ENCODE measurements at regions not wholly inside any gene's neighbourhood (a gene's known extent, or its start where the extent isn't known, plus 50 kb on each side); places are given as distances from the start of the nearest gene placed in this dataset.

DNA sequence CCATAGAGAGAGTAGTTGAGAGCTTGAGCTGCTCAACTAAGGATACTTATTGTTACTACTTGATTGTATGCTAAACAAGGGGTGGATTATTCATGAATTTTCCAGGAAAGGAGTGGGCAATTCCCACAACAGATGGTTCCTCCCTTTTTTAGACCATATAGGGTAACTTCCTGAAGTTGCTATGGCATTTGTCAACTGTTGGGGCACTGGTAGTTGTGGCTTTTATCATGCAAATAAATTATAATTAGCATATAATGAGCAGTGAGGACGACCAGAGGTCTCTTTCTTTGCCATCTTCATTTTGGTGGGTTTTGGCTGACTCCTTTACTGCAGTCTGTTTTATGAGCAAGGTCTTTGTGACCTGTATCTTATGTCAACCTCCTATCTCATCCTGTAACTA lies 1403.5 kb upstream of the PABPC4L start:
- no peak overlapping the region for H3K9ac ChIP-seq (ENCODE audit: insufficient read length)
- H3K27ac ChIP-seq: no peak overlapping the region
- no peak for DNase-seq (ENCODE audit: low read depth, low spot score)
- H3K4me3 ChIP-seq: no peak overlapping the region
- no peaks in the 10 kb centered on the region for H3K9me3 ChIP-seq (ENCODE audit: low read depth, low read length)
- TF ChIP-seq EZH2 (IDR thresholded peaks at IDR 0.05) (no peak), POLR2AphosphoS5 (IDR thresholded peaks at IDR 0.05; ENCODE audit: borderline replicate concordance, low read depth, low read length) (no peak), FOXP2 (optimal IDR thresholded peaks at IDR 0.05; ENCODE audit: control extremely low read depth, extremely low read length, insufficient read depth) (no peak)
- no peaks in the 10 kb centered on the region for H3K36me3 ChIP-seq (ENCODE audit: insufficient read depth, low read length)

DNA sequence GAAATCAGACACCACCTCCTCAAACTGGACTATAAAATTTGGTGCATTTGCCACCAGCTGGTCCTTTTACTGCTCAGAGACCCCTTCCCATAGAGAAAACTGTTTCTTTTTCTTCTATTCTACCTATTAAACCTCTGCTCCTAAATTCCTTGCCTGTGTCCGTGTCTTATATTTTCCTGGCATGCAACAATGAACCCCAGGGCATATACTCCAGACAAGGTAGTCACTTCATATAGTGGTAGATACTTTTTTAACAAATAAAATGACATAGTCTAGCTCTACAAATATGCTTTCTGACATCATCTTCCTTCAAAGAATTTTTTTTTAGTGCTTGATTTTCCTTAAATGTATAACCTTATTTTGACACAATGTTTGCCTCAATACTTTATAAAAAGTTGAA lies 1402.9 kb upstream of the PABPC4L start:
- H3K27ac ChIP-seq: no peak overlapping the region

GRCh38 chr4:135601351-135601750 lies 1399.8 kb upstream of the PABPC4L start:
- Histone ChIP-seq H3K27ac (no peak overlapping the region), H3K4me3 (no peak overlapping the region), H3K36me3 (ENCODE audit: insufficient read depth, low read length) (no peaks in the 10 kb centered on the region), H3K9me3 (ENCODE audit: low read depth, low read length) (no peaks in the 10 kb centered on the region), H3K9ac (ENCODE audit: insufficient read length) (no peak overlapping the region)
- TF ChIP-seq EZH2 (IDR thresholded peaks at IDR 0.05) (no peak), POLR2AphosphoS5 (IDR thresholded peaks at IDR 0.05; ENCODE audit: borderline replicate concordance, low read depth, low read length) (no peak), FOXP2 (optimal IDR thresholded peaks at IDR 0.05; ENCODE audit: control extremely low read depth, extremely low read length, insufficient read depth) (no peak)
- DNase-seq (ENCODE audit: low read depth, low spot score): no peak

More for the DNA sequence above, 1402.9 kb upstream of the PABPC4L start:
- TF ChIP-seq POLR2AphosphoS5 (IDR thresholded peaks at IDR 0.05; ENCODE audit: borderline replicate concordance, low read depth, low read length): no peak
- Histone ChIP-seq H3K4me3 (no peak overlapping the region), H3K9ac (ENCODE audit: insufficient read length) (no peak overlapping the region), H3K9me3 (ENCODE audit: low read depth, low read length) (no peaks in the 10 kb centered on the region), H3K36me3 (ENCODE audit: insufficient read depth, low read length) (no peaks in the 10 kb centered on the region)
- DNase-seq (ENCODE audit: low read depth, low spot score): no peak

DNA sequence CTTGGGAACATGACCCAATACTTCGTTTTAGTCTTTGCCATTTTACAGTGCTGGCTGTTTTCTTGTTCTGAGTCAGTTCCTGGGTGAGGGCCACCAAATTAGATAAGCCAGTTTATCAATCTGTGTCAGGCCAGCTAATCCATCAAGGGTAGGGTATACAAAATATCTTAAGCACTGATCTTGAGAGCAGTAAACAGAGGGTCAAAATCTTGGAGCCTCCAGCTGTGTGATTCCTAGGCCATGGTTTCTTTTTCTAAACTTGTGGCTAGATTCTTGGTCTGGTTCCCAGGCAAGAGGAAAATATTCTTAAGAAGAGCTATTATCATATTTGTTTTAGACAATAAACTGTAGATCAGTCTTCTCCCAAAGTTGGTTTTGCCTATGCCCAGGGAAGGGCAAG lies 1396.6 kb upstream of the PABPC4L start:
- Histone ChIP-seq H3K36me3 (ENCODE audit: insufficient read depth, low read length) (no peaks in the 10 kb centered on the region), H3K9me3 (ENCODE audit: low read depth, low read length) (no peaks in the 10 kb centered on the region)
- no peak for DNase-seq (ENCODE audit: low read depth, low spot score)

DNA sequence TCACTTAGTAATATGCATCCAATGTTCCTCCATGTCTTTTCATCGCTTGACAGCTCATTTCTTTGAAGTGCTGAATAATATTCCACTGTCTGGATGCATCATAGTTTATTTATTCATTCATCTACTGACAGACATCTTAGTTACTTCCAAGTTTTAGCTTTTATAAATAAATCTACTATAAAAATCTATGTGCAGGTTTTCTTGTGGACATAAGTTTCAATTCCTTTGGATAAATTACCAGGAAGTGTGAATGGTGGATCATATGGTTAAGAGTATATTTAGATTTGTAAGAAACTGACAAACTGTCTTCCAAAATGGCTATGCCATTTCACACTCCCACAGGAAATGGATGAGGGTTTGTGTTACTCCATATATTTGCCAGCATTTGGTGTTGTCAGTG lies 1392.9 kb upstream of the PABPC4L start:
- H3K9me3 ChIP-seq (ENCODE audit: low read depth, low read length): no peaks in the 10 kb centered on the region
- no peak overlapping the region for H3K4me3 ChIP-seq
- DNase-seq (ENCODE audit: low read depth, low spot score): no peak
- TF ChIP-seq EZH2 (IDR thresholded peaks at IDR 0.05) (no peak), FOXP2 (optimal IDR thresholded peaks at IDR 0.05; ENCODE audit: control extremely low read depth, extremely low read length, insufficient read depth) (no peak), POLR2AphosphoS5 (IDR thresholded peaks at IDR 0.05; ENCODE audit: borderline replicate concordance, low read depth, low read length) (no peak)
- no peak overlapping the region for H3K9ac ChIP-seq (ENCODE audit: insufficient read length)
- no peak overlapping the region for H3K27ac ChIP-seq
- no peaks in the 10 kb centered on the region for H3K36me3 ChIP-seq (ENCODE audit: insufficient read depth, low read length)

More for the DNA sequence above, 1396.6 kb upstream of the PABPC4L start:
- Histone ChIP-seq H3K27ac (no peak overlapping the region), H3K9ac (ENCODE audit: insufficient read length) (no peak overlapping the region), H3K4me3 (no peak overlapping the region)
- TF ChIP-seq POLR2AphosphoS5 (IDR thresholded peaks at IDR 0.05; ENCODE audit: borderline replicate concordance, low read depth, low read length): no peak
- TF ChIP-seq EZH2 (IDR thresholded peaks at IDR 0.05): no peak
- TF ChIP-seq FOXP2 (optimal IDR thresholded peaks at IDR 0.05; ENCODE audit: control extremely low read depth, extremely low read length, insufficient read depth): no peak

- H3K4me3 ChIP-seq: no peak overlapping the region
- no peak for DNase-seq (ENCODE audit: low read depth, low spot score)
- no peaks in the 10 kb centered on the region for H3K9me3 ChIP-seq (ENCODE audit: low read depth, low read length)
- no peak overlapping the region for H3K27ac ChIP-seq
- H3K36me3 ChIP-seq (ENCODE audit: insufficient read depth, low read length): no peaks in the 10 kb centered on the region
- TF ChIP-seq FOXP2 (optimal IDR thresholded peaks at IDR 0.05; ENCODE audit: control extremely low read depth, extremely low read length, insufficient read depth): no peak
- no peak for TF ChIP-seq POLR2AphosphoS5 (IDR thresholded peaks at IDR 0.05; ENCODE audit: borderline replicate concordance, low read depth, low read length)
- no peak for TF ChIP-seq EZH2 (IDR thresholded peaks at IDR 0.05)
- no peak overlapping the region for H3K9ac ChIP-seq (ENCODE audit: insufficient read length)
Measured at GRCh38 chr4:135575041-135575440, 1373.5 kb upstream of the PABPC4L start.

DNA sequence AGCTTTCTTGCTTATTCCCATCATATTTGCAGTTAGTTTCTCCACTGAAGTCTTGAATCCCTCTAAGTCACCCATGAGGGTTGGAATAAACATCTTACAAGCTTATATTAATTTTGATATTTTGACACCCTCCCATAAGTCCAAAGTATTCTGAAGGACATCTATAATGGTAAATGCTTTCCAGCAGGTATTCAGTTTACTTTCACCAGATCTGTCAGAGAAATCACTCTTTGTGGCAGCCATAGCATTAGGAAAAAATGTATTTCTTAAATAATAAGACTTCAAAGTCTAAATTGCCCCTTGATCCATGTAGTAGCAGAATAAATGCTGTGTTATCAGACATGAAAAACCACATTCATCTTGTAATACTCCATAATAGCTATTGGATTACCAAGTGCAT lies 1371.7 kb upstream of the PABPC4L start:
- TF ChIP-seq EZH2 (IDR thresholded peaks at IDR 0.05) (no peak), POLR2AphosphoS5 (IDR thresholded peaks at IDR 0.05; ENCODE audit: borderline replicate concordance, low read depth, low read length) (no peak), FOXP2 (optimal IDR thresholded peaks at IDR 0.05; ENCODE audit: control extremely low read depth, extremely low read length, insufficient read depth) (no peak)
- Histone ChIP-seq H3K9me3 (ENCODE audit: low read depth, low read length) (no peaks in the 10 kb centered on the region), H3K4me3 (no peak overlapping the region), H3K27ac (no peak overlapping the region), H3K9ac (ENCODE audit: insufficient read length) (no peak overlapping the region), H3K36me3 (ENCODE audit: insufficient read depth, low read length) (no peaks in the 10 kb centered on the region)
- DNase-seq (ENCODE audit: low read depth, low spot score): no peak

DNA sequence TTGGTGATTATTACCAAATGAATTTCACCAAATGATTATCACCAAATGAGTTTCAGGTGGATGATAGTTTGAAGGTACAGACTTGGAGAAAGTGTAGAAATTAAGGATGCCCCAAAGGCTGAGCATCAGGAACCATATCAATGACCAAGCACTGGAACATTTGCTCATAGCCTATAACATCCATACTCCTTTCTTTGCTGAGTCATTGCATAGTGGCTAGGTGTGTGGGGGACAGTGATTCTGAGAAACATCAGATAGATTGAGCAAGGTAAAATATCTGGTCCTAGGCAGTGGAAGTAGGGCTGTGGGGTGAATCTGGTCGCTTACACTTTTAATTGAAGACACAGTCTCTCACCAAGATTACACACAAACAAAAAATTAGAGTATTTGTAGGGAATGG lies 1362.5 kb upstream of the PABPC4L start:
- Histone ChIP-seq H3K9me3 (ENCODE audit: low read depth, low read length) (no peaks in the 10 kb centered on the region), H3K36me3 (ENCODE audit: insufficient read depth, low read length) (no peaks in the 10 kb centered on the region), H3K4me3 (no peak overlapping the region), H3K9ac (ENCODE audit: insufficient read length) (no peak overlapping the region), H3K27ac (no peak overlapping the region)
- TF ChIP-seq POLR2AphosphoS5 (IDR thresholded peaks at IDR 0.05; ENCODE audit: borderline replicate concordance, low read depth, low read length) (no peak), EZH2 (IDR thresholded peaks at IDR 0.05) (no peak), FOXP2 (optimal IDR thresholded peaks at IDR 0.05; ENCODE audit: control extremely low read depth, extremely low read length, insufficient read depth) (no peak)
- DNase-seq (ENCODE audit: low read depth, low spot score): no peak

DNA sequence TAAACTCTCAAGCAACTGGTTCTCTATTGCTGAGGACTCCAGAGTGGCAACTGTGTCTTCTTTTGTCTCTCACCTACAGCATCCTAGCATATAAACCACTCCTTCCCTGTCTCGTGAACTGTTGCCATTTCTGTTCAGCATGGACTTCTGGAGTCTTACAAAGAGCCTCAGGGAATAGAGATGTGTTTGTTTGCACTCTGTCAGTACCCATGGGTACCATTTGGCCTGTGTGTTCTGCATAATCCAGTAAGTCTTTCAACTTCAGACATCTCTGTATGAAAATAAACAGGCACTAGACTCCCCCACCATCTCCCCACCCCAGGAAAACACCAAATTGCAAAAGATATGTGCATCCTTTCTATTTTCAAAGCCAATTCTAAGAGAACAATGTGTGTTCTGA lies 1351.6 kb upstream of the PABPC4L start:
- Histone ChIP-seq H3K9ac (ENCODE audit: insufficient read length) (no peak overlapping the region), H3K36me3 (ENCODE audit: insufficient read depth, low read length) (no peaks in the 10 kb centered on the region), H3K4me3 (no peak overlapping the region), H3K9me3 (ENCODE audit: low read depth, low read length) (no peaks in the 10 kb centered on the region), H3K27ac (no peak overlapping the region)
- TF ChIP-seq EZH2 (IDR thresholded peaks at IDR 0.05) (no peak), POLR2AphosphoS5 (IDR thresholded peaks at IDR 0.05; ENCODE audit: borderline replicate concordance, low read depth, low read length) (no peak), FOXP2 (optimal IDR thresholded peaks at IDR 0.05; ENCODE audit: control extremely low read depth, extremely low read length, insufficient read depth) (no peak)
- no peak for DNase-seq (ENCODE audit: low read depth, low spot score)

Data from SK-N-MC (cell line).